ENCODE measurements at regions not wholly inside any gene's neighbourhood (a gene's known extent, or its start where the extent isn't known, plus 50 kb on each side); places are given as distances from the start of the nearest gene placed in this dataset.
"Not testable (repeated sequence)": the region's sequence is repeated elsewhere in the genome, so short reads cannot be mapped to it uniquely, and the experiment has no call there.

DNA sequence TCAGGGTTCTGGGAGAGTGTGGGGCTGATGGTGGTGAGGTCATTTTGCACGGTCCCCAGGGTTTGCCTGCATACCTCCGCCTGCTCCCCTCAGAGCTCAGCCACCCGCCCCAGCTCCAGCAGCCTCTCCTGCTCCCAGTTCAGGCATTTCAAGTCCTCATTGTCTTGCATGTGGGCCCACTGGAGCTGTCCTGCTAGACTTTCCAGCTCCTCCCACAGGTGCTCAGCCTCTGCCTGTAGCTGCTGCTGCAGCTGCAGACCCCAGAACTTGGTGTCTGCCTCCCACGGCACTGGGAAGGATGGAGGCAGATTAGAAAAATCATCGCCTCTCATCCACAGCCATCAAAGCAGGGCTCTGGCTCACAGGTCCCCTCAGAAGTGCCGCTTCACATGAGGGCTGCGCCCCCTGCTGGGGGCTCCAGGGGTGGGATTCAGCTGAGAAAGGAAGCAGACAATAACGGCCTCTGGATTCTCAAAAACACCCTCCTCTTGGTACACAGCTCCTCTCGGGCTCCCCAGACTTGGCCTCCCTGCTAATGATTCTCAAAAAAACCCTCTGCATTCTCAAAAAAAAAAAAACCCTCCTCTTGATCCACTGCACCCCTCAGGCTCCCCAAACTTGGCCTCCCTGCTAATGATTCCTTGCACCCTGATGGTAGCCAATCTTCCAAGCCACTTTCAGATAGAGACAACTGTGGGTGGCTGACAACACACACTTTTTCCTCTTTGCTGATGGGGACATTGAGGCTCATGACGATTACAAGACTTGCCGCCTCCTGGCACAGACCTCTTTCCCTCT is 89.3 kb upstream of the C2CD4B start:
- H3K9me3 Mint-ChIP-seq = no peaks in the 10 kb centered on the region
- peaks cover 14% of the 10 kb centered on the region for H3K27me3 Mint-ChIP-seq
- no peak overlapping the region for H3K27ac Mint-ChIP-seq
- peak; percentile 78 for DNase-seq
- no peaks in the 10 kb centered on the region for H3K4me1 Mint-ChIP-seq (ENCODE audit: low read depth)
- H3K36me3 Mint-ChIP-seq (ENCODE audit: low read depth) = no peaks in the 10 kb centered on the region
- H3K4me3 Mint-ChIP-seq = no peak overlapping the region

DNA sequence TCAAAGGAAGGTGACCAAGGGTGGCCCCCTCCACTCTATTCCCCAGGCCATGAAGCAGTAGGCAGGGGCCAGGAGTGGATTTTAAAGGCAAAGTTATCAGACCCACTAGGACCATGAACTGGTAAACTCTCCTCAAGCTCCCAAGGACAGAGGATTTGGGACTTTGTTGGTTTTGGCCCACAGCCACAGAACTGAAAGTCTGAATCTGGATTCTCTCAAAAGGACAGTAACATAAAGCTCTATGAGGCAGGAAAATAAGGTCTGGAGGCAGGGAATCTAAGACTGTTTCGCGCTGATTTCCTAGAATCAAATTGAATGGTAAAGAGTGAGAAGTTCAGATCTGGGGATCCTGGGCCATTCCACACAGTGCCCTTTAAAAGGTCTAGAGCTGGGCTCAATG is 91.3 kb upstream of the C2CD4B start:
- not testable (repeated sequence) for H3K4me3 Mint-ChIP-seq; H3K27ac Mint-ChIP-seq; DNase-seq; H3K9me3 Mint-ChIP-seq; H3K4me1 Mint-ChIP-seq (ENCODE audit: low read depth); H3K36me3 Mint-ChIP-seq (ENCODE audit: low read depth)
- H3K27me3 Mint-ChIP-seq = peaks cover 14% of the 10 kb centered on the region

DNA sequence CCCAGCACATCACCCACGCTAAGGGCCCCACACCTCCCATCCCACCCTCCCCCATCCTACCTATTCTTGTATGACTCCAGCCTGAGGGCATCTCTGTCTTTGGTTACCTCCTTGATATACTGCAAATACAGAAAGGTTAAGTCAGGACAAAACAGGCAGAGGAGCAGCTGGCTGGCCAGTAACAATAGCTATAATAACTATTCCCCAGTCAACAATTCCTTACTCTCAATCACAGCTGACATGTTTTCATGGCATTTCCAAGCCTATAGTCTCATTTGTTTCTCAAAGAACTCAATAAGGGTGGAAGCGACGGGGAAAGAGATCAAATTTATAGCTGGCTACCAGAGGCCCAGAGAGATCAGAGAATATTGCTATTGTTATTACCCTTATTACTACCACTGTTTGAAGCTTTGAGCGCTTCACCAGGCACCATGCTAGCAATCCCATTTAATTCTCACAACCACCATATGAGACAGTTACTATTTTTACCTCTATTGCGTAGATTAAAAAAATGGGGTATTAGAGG is 93.0 kb upstream of the C2CD4B start:
- Mint-ChIP-seq H3K9me3 (peaks cover 17% of the 10 kb centered on the region), H3K4me1 (ENCODE audit: low read depth) (no peaks in the 10 kb centered on the region), H3K4me3 (no peak overlapping the region), H3K27ac (no peak overlapping the region), H3K27me3 (peaks cover 14% of the 10 kb centered on the region), H3K36me3 (ENCODE audit: low read depth) (no peaks in the 10 kb centered on the region)
- no peak for DNase-seq

GRCh38 chr15:62262305-62262941 is 97.3 kb upstream of the C2CD4B start:
- Mint-ChIP-seq H3K36me3 (ENCODE audit: low read depth) (no peaks in the 10 kb centered on the region), H3K9me3 (peaks cover 31% of the 10 kb centered on the region), H3K27ac (no peak overlapping the region), H3K4me1 (ENCODE audit: low read depth) (no peaks in the 10 kb centered on the region), H3K27me3 (peaks cover 9% of the 10 kb centered on the region), H3K4me3 (no peak overlapping the region)
- no peak for DNase-seq

- no peak for DNase-seq
- Mint-ChIP-seq H3K27ac (no peak overlapping the region), H3K4me1 (ENCODE audit: low read depth) (no peaks in the 10 kb centered on the region), H3K36me3 (ENCODE audit: low read depth) (peaks cover 7% of the 10 kb centered on the region), H3K9me3 (peaks cover 44% of the 10 kb centered on the region), H3K4me3 (no peak overlapping the region), H3K27me3 (peaks cover 13% of the 10 kb centered on the region)
These were observed 99.1 kb upstream of the C2CD4B start for GRCh38 chr15:62264196-62264595.

- Mint-ChIP-seq H3K27ac (no peak overlapping the region), H3K4me1 (ENCODE audit: low read depth) (no peaks in the 10 kb centered on the region), H3K36me3 (ENCODE audit: low read depth) (peaks cover 11% of the 10 kb centered on the region), H3K9me3 (peaks cover 27% of the 10 kb centered on the region), H3K27me3 (peaks cover 20% of the 10 kb centered on the region), H3K4me3 (no peak overlapping the region)
- DNase-seq = no peak
These were observed 104.4 kb upstream of the C2CD4B start for GRCh38 chr15:62269504-62269903.

GRCh38 chr15:62270216-62270921 is 105.3 kb upstream of the C2CD4B start:
- Mint-ChIP-seq H3K36me3 (ENCODE audit: low read depth) (peaks cover 11% of the 10 kb centered on the region), H3K27me3 (peaks cover 24% of the 10 kb centered on the region), H3K4me3 (no peak overlapping the region), H3K4me1 (ENCODE audit: low read depth) (no peaks in the 10 kb centered on the region), H3K9me3 (peaks cover 27% of the 10 kb centered on the region), H3K27ac (no peak overlapping the region)
- no peak for DNase-seq

DNA sequence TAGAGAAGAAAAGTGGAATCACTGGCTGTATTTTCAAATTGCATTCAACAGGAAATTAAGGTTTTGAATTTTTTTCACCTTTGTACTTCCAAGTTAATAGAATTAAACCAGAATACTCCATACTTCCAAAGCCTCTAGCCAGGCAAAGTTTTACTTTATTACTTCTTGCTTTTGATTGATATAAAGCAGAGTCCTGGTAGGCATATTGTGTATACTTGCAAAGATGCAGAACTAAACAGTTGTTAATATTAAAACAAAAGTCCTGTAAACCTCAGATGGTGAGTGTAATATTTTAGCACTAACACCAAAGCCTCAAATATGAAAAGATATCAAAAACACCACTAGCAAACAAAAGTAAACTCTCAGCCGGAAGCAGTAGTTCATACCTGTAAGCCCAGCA is 107.2 kb upstream of the C2CD4B start:
- no peaks in the 10 kb centered on the region for H3K4me1 Mint-ChIP-seq (ENCODE audit: low read depth)
- H3K9me3 Mint-ChIP-seq = peaks cover 22% of the 10 kb centered on the region
- H3K36me3 Mint-ChIP-seq (ENCODE audit: low read depth) = peaks cover 11% of the 10 kb centered on the region
- peaks cover 19% of the 10 kb centered on the region for H3K27me3 Mint-ChIP-seq
- DNase-seq = no peak
- no peak overlapping the region for H3K27ac Mint-ChIP-seq
- H3K4me3 Mint-ChIP-seq = no peak overlapping the region

- Mint-ChIP-seq H3K36me3 (ENCODE audit: low read depth) (peaks cover 1% of the 10 kb centered on the region), H3K27ac (no peak overlapping the region), H3K4me1 (ENCODE audit: low read depth) (no peaks in the 10 kb centered on the region), H3K9me3 (peaks cover 2% of the 10 kb centered on the region), H3K27me3 (peaks cover 35% of the 10 kb centered on the region), H3K4me3 (no peak overlapping the region)
- no peak for DNase-seq
These were observed 110.7 kb upstream of the C2CD4B start for GRCh38 chr15:62275831-62276230.

DNA sequence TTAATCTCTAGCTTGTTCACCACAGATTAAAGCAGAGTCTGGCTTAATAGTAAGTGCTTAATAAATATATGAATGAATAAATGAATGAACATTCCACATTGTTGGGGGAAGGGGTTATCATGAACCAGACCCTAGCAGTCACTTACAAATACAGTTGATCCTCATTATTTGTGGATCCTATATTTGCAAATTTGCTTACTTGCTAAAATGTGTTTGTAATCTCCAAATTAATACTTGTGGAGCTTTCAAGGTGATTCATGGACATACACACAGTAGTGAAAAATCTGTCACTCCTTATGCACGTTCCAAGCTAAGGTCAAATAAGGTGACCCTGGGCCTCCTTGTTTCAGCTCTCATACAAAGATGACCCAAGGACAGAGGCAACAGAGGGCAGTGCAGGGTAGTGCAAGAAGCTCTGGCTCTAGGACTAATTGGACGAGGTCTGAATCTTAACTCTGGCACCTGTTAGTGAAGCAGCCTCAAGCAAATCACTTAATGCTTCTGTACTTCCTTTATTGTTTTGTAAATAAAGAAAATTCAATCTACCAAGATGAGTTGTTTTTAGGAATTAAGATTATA is 112.8 kb upstream of the C2CD4B start:
- no peaks in the 10 kb centered on the region for H3K4me1 Mint-ChIP-seq (ENCODE audit: low read depth)
- no peaks in the 10 kb centered on the region for H3K9me3 Mint-ChIP-seq
- no peak overlapping the region for H3K4me3 Mint-ChIP-seq
- DNase-seq = no peak
- H3K36me3 Mint-ChIP-seq (ENCODE audit: low read depth) = no peaks in the 10 kb centered on the region
- H3K27me3 Mint-ChIP-seq = peaks cover 35% of the 10 kb centered on the region
- H3K27ac Mint-ChIP-seq = no peak overlapping the region

DNA sequence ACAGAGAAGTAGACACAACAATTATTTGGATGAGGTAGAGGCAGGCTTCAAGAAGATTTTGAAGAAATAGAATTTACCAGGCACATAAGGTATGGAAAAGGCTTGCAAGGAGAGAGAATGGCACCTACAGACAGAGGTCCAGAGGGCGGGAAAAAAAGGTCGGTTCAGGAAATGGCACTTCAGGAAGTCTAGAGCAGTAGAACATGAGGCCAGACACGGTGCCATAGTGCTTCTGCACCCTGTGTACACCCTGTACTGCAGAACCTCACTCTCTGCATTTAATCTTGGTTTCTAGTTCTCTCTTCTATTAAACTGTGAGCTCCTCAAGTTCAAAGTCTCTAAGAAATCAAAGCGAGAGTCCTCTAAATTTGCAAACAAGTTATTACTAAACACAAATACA is 113.4 kb upstream of the C2CD4B start:
- H3K4me3 Mint-ChIP-seq = no peak overlapping the region
- no peaks in the 10 kb centered on the region for H3K4me1 Mint-ChIP-seq (ENCODE audit: low read depth)
- no peak overlapping the region for H3K27ac Mint-ChIP-seq
- no peak for DNase-seq
- H3K9me3 Mint-ChIP-seq = no peaks in the 10 kb centered on the region
- no peaks in the 10 kb centered on the region for H3K36me3 Mint-ChIP-seq (ENCODE audit: low read depth)
- peaks cover 38% of the 10 kb centered on the region for H3K27me3 Mint-ChIP-seq

DNA sequence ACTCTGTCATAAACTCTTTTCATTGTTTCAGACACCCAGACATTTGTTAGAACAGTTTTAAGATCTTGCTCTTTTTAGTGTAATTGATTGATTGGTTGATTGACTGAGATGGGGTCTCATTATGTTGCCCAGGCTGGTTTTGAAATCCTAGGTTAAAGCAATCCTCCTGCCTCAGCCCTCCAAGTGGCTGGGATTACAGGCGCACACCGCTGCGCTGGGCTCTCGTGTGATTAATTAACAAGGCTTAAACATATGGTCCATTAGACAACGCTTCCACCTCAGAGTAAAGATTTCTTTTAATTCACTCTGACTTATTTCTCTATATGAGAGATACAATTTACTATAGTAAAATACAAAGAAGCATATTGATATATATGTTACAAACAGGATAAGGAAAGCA is 114.0 kb upstream of the C2CD4B start:
- DNase-seq = no peak

GRCh38 chr15:62280625-62281024 is 115.5 kb upstream of the C2CD4B start:
- Mint-ChIP-seq H3K4me1 (ENCODE audit: low read depth) (no peaks in the 10 kb centered on the region), H3K27ac (no peak overlapping the region), H3K27me3 (peaks cover 41% of the 10 kb centered on the region), H3K36me3 (ENCODE audit: low read depth) (no peaks in the 10 kb centered on the region), H3K9me3 (no peaks in the 10 kb centered on the region), H3K4me3 (no peak overlapping the region)
- DNase-seq = no peak

More for the DNA sequence above, 114.0 kb upstream of the C2CD4B start:
- no peak overlapping the region for H3K4me3 Mint-ChIP-seq
- no peaks in the 10 kb centered on the region for H3K9me3 Mint-ChIP-seq
- peaks cover 38% of the 10 kb centered on the region for H3K27me3 Mint-ChIP-seq
- H3K4me1 Mint-ChIP-seq (ENCODE audit: low read depth) = no peaks in the 10 kb centered on the region
- no peaks in the 10 kb centered on the region for H3K36me3 Mint-ChIP-seq (ENCODE audit: low read depth)
- H3K27ac Mint-ChIP-seq = no peak overlapping the region

GRCh38 chr15:62281801-62282200 is 116.7 kb upstream of the C2CD4B start:
- not testable (repeated sequence) for DNase-seq; H3K27ac Mint-ChIP-seq; H3K9me3 Mint-ChIP-seq; H3K36me3 Mint-ChIP-seq (ENCODE audit: low read depth); H3K4me1 Mint-ChIP-seq (ENCODE audit: low read depth); H3K4me3 Mint-ChIP-seq
- H3K27me3 Mint-ChIP-seq = peaks cover 44% of the 10 kb centered on the region

All from activated T-cell treated with anti-CD3 and anti-CD28 coated beads, Interleukin-2, amount 50 U/mL, for 24 hours (primary cell).